ENCODE measurements at regions not wholly inside any gene's neighbourhood (a gene's known extent, or its start where the extent isn't known, plus 50 kb on each side); places are given as distances from the start of the nearest gene placed in this dataset.

GRCh38 chr14:35456261-35456660, 51.7 kb upstream of the NFKBIA start:
- DNase-seq (ENCODE audit: extremely low spot score), result no peak
- POLR2A ChIA-PET, result no interaction called here
- CTCF ChIA-PET, result no interaction called here

GRCh38 chr14:35458442-35458841, 53.9 kb upstream of the NFKBIA start:
- CTCF ChIA-PET, result no interaction called here

More at GRCh38 chr14:35456261-35456660, 51.7 kb upstream of the NFKBIA start:
- TF ChIP-seq, protein P1, sequence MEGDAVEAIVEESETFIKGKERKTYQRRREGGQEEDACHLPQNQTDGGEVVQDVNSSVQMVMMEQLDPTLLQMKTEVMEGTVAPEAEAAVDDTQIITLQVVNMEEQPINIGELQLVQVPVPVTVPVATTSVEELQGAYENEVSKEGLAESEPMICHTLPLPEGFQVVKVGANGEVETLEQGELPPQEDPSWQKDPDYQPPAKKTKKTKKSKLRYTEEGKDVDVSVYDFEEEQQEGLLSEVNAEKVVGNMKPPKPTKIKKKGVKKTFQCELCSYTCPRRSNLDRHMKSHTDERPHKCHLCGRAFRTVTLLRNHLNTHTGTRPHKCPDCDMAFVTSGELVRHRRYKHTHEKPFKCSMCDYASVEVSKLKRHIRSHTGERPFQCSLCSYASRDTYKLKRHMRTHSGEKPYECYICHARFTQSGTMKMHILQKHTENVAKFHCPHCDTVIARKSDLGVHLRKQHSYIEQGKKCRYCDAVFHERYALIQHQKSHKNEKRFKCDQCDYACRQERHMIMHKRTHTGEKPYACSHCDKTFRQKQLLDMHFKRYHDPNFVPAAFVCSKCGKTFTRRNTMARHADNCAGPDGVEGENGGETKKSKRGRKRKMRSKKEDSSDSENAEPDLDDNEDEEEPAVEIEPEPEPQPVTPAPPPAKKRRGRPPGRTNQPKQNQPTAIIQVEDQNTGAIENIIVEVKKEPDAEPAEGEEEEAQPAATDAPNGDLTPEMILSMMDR (IDR thresholded peaks at IDR 0.05; ENCODE audit: control extremely low read depth, extremely low read depth, low read depth, missing control alignments), result no peak

DNA sequence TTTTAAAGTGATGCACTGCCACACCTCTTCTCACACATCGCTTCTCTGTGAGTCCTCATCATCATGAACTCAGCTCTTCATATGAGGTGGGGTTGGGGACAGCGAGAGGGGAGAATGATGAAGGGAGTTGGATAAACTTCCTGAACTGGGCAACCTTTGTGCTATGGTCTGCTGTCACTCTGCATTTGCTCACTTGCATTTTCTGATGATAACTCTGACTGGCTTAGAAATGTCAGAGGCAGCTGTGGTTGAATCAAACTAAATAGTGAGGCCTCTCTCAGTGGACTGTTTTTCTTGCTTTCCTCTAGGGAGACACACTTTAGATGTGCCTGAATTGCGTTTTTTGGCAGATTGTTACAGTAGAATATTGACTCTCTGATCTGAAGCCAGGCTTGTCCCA, 55.2 kb upstream of the NFKBIA start:
- TF ChIP-seq, protein P1 (IDR thresholded peaks at IDR 0.05; ENCODE audit: control extremely low read depth, extremely low read depth, low read depth, missing control alignments), result no peak
- DNase-seq (ENCODE audit: extremely low spot score), result no peak
- POLR2A ChIA-PET, result no interaction called here
- CTCF ChIA-PET, result interaction anchor here (1.0 kb wide), 1 partner anchor 10 kb away, joined by 3 read pairs; no protein-coding TSS in a partner anchor

More at GRCh38 chr14:35458442-35458841, 53.9 kb upstream of the NFKBIA start:
- TF ChIP-seq, protein P1 (IDR thresholded peaks at IDR 0.05; ENCODE audit: control extremely low read depth, extremely low read depth, low read depth, missing control alignments), result no peak
- POLR2A ChIA-PET, result no interaction called here
- no peak for DNase-seq (ENCODE audit: extremely low spot score)

GRCh38 chr14:35470755-35471154, 63.2 kb upstream of the INSM2 start:
- TF ChIP-seq, protein P1 (IDR thresholded peaks at IDR 0.05; ENCODE audit: control extremely low read depth, extremely low read depth, low read depth, missing control alignments), result no peak
- no peak for DNase-seq (ENCODE audit: extremely low spot score)
- CTCF ChIA-PET, result no interaction called here
- POLR2A ChIA-PET, result no interaction called here

DNA sequence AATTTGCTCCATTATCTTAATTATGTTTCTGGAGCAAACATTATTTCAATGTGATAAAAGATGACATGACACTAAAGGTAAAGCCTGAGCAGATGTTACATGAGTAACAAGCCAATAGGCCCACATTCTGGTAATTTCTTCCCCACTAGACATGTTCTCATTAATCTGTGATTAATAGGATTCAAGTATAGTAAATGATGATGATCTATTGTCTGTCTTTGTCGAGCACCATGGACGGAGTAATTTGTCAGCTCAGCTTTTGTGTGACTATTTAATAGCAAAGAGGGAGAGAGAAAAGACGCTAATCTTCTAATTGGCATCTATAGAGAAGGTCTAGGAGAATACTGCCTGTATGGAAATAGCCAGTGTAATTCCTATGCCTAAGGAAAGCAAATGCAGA, 62.2 kb upstream of the INSM2 start:
- TF ChIP-seq, protein P1 (IDR thresholded peaks at IDR 0.05; ENCODE audit: control extremely low read depth, extremely low read depth, low read depth, missing control alignments), result no peak
- ChIA-PET CTCF (no interaction called here), POLR2A (no interaction called here)
- no peak for DNase-seq (ENCODE audit: extremely low spot score)

GRCh38 chr14:35474323-35474722, 59.6 kb upstream of the INSM2 start:
- POLR2A ChIA-PET, result no interaction called here
- TF ChIP-seq, protein P1 (IDR thresholded peaks at IDR 0.05; ENCODE audit: control extremely low read depth, extremely low read depth, low read depth, missing control alignments), result no peak
- CTCF ChIA-PET, result no interaction called here
- DNase-seq (ENCODE audit: extremely low spot score), result no peak

All from GM10248 (cell line).